Kidney (tissue), 13 donors: ENCODE measurements at regions not wholly inside any gene's neighbourhood (a gene's known extent, or its start where the extent isn't known, plus 50 kb on each side); places are given as distances from the start of the nearest gene placed in this dataset.
"Not testable (repeated sequence)": the region's sequence is repeated elsewhere in the genome, so short reads cannot be mapped to it uniquely, and the experiment has no call there.

Source experiments
- DNase-seq, 5 donors: peaks; one replicate each; pipeline ENCODE4 v3.0.0-alpha.2; 2013 to 2020
- FAIRE-seq: peaks from 2 replicates; lab custom pipeline; 2012; peaks lifted over from hg19 to GRCh38; lab: Jason Lieb, UNC
- H3K27ac ChIP-seq, 2 donors: one replicate each; pipeline ENCODE4 v1.7.0; 2013; ENCODE audit warnings: low read depth in 2 of 2, low read length in 2 of 2, inconsistent platforms in 1 of 2
- H3K27me3 ChIP-seq: one replicate; pipeline ENCODE4 v1.7.1; 2013; ENCODE audit warnings: low read length, inconsistent platforms; ENCODE audit not compliant: control insufficient read depth, insufficient read depth
- H3K36me3 ChIP-seq, 3 donors: one replicate each; pipeline versions ENCODE4 v1.7.0 to v1.7.1; 2013; ENCODE audit warnings: low read length in 3 of 3, control low read depth in 1 of 3, inconsistent platforms in 1 of 3; ENCODE audit not compliant: insufficient read depth in 3 of 3, control insufficient read depth in 2 of 3
- H3K4me1 ChIP-seq, 3 donors: one replicate each; pipeline versions ENCODE4 v1.7.0 to v1.7.1; 2013; ENCODE audit warnings: low read length in 3 of 3, inconsistent platforms in 1 of 3, low read depth in 1 of 3; ENCODE audit not compliant: control insufficient read depth in 2 of 3, insufficient read depth in 2 of 3
- H3K4me3 ChIP-seq, 3 donors: one replicate each; pipeline versions ENCODE4 v1.7.0 to v1.8.1; 2013; ENCODE audit warnings: low read length in 3 of 3, control low read depth in 1 of 3, inconsistent platforms in 1 of 3
- H3K9ac ChIP-seq, 3 donors: one replicate each; pipeline versions ENCODE4 v1.7.0 to v1.7.1; 2013; ENCODE audit warnings: low read length in 3 of 3, control low read depth in 1 of 3, inconsistent platforms in 1 of 3
- H3K9me3 ChIP-seq, 3 donors: one replicate each; pipeline versions ENCODE4 v1.7.0 to v1.7.1; 2013; ENCODE audit warnings: low read length in 3 of 3, control low read depth in 1 of 3, inconsistent platforms in 1 of 3; ENCODE audit not compliant: control insufficient read depth in 2 of 3, insufficient read depth in 1 of 3
- intact Hi-C: fragments of 100-400 bp; cut with DNase I; formaldehyde crosslinking; loops from one replicate; pipeline ENCODE4 v1.11.1; 2022
- TF ChIP-seq, protein P1 (sequence below): IDR thresholded peaks from 3 replicates; pipeline ENCODE4 v1.5.1; 2012; ENCODE audit warnings: mild to moderate bottlenecking, moderate library complexity, borderline replicate concordance; ENCODE audit not compliant: insufficient read depth; ENCODE audit errors: extremely low read depth
- donor health status: control.
- donor health status: control.
- donor health status: control.
- donor health status: control.
- donor health status: control.
- donor health status: DM: yes; HTN: yes; CAD: no.
- donor health status: Normal renal cell carcinoma (clear cell type).

- H3K9me3 ChIP-seq, result no peaks in the 10 kb centered on the region
- no peak overlapping the region for H3K4me3 ChIP-seq
- DNase-seq (no peak), FAIRE-seq (no peak)
- H3K9ac ChIP-seq, result no peak overlapping the region
- H3K36me3 ChIP-seq, result no peaks in the 10 kb centered on the region
- intact Hi-C loops, result no loop called here
- H3K27ac ChIP-seq, result no peak overlapping the region
- no peaks in the 10 kb centered on the region for H3K4me1 ChIP-seq
- no peaks in the 10 kb centered on the region for H3K27me3 ChIP-seq
- TF ChIP-seq, protein P1, sequence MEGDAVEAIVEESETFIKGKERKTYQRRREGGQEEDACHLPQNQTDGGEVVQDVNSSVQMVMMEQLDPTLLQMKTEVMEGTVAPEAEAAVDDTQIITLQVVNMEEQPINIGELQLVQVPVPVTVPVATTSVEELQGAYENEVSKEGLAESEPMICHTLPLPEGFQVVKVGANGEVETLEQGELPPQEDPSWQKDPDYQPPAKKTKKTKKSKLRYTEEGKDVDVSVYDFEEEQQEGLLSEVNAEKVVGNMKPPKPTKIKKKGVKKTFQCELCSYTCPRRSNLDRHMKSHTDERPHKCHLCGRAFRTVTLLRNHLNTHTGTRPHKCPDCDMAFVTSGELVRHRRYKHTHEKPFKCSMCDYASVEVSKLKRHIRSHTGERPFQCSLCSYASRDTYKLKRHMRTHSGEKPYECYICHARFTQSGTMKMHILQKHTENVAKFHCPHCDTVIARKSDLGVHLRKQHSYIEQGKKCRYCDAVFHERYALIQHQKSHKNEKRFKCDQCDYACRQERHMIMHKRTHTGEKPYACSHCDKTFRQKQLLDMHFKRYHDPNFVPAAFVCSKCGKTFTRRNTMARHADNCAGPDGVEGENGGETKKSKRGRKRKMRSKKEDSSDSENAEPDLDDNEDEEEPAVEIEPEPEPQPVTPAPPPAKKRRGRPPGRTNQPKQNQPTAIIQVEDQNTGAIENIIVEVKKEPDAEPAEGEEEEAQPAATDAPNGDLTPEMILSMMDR, result no peak
Measured at GRCh38 chr15:91411586-91411985, 311.5 kb downstream of the SV2B start.

GRCh38 chr15:91412138-91412928 is 312.3 kb downstream of the SV2B start:
- Histone ChIP-seq H3K4me3 (no peak overlapping the region), H3K9me3 (no peaks in the 10 kb centered on the region), H3K27ac (no peak overlapping the region), H3K9ac (no peak overlapping the region), H3K36me3 (no peaks in the 10 kb centered on the region), H3K4me1 (no peaks in the 10 kb centered on the region), H3K27me3 (no peaks in the 10 kb centered on the region)
- FAIRE-seq (no peak), DNase-seq (no peak)
- intact Hi-C loops, result no loop called here
- TF ChIP-seq, protein P1, result no peak

- DNase-seq (no peak), FAIRE-seq (no peak)
- Histone ChIP-seq H3K36me3 (no peaks in the 10 kb centered on the region), H3K9ac (no peak overlapping the region), H3K27me3 (no peaks in the 10 kb centered on the region), H3K4me3 (no peak overlapping the region), H3K4me1 (no peaks in the 10 kb centered on the region), H3K27ac (no peak overlapping the region), H3K9me3 (no peaks in the 10 kb centered on the region)
- TF ChIP-seq, protein P1, result no peak
- intact Hi-C loops, result no loop called here
Measured at GRCh38 chr15:91413142-91413541, 313.1 kb downstream of the SV2B start.

DNA sequence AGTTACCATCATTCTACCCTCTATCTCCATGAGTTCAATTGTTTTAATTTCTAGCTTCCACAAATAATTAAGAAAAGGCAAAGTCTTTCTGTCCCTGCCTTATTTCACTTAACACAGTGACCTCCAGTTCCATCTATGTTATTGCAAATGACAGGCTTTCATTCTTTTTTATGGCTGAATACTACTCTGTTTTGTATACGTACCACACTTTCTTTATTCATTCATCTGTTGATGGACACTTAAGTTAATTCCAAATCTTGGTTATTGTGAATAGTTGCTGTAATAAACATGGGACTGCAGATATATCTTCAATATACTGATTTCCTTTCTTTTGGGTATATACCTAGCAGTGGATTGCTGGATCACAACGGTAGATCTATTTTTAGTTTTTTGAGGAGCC is 314.1 kb downstream of the SV2B start:
- Histone ChIP-seq H3K36me3 (no peaks in the 10 kb centered on the region), H3K27me3 (no peaks in the 10 kb centered on the region), H3K4me3 (no peak overlapping the region), H3K27ac (no peak overlapping the region), H3K9me3 (no peaks in the 10 kb centered on the region), H3K9ac (no peak overlapping the region), H3K4me1 (no peaks in the 10 kb centered on the region)
- intact Hi-C loops, result no loop called here
- TF ChIP-seq, protein P1, result no peak
- no peak for FAIRE-seq
- DNase-seq, result no peak

DNA sequence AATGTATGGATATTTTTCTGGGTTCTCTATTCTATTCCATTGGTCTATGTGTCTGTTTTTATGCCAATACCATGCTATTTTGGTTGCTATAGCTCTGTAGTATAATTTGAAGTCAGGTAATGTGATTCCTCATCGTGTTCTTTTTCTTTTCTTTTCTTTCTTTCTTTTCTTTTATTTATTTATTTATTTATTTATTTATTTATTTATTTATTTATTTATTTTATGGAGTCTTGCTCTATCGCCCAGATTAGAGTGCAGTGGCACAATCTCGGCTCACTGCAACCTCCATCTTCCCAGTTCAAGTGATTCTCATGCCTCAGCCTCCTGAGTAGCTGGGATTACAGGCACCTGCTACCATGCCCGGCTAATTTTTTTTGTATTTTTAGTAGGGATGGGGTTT is 315.2 kb downstream of the SV2B start:
- H3K27ac ChIP-seq, H3K27me3 ChIP-seq, H3K4me1 ChIP-seq, H3K9ac ChIP-seq, DNase-seq, FAIRE-seq, H3K4me3 ChIP-seq, H3K36me3 ChIP-seq, H3K9me3 ChIP-seq, intact Hi-C loops: not testable (repeated sequence)
